Endothelial cell of umbilical vein (primary cell): ENCODE measurements at regions not wholly inside any gene's neighbourhood (a gene's known extent, or its start where the extent isn't known, plus 50 kb on each side); places are given as distances from the start of the nearest gene placed in this dataset.

ENCODE experiments used
- BruUV-seq: library from RNA; stranded (reverse); fragments of 400-500 nt; replicated peaks from 2 replicates; lab custom pipeline; 2021; lab: Mats Ljungman, UMichigan
- CTCF ChIA-PET: fragments of 300-600, 350-600 bp; sonication (Branson Sonifier 250); formaldehyde crosslinking; loops from one replicate; lab custom pipeline; 2021; ENCODE audit warnings: antibody characterized with exemption, inconsistent platforms; lab: Charles Lee
- POLR2A ChIA-PET: fragments of 300-600, 350-600 bp; sonication (Branson Sonifier 250); formaldehyde crosslinking; loops from one replicate; lab custom pipeline; 2021; ENCODE audit warnings: antibody characterized with exemption, inconsistent platforms; lab: Charles Lee
- DNase-seq: peaks from one replicate; pipeline ENCODE4 v3.0.0-alpha.2; 2011; ENCODE audit warnings: low read depth, low spot score
- FAIRE-seq: peaks from 2 replicates; lab custom pipeline; 2011; peaks lifted over from hg19 to GRCh38; lab: Jason Lieb, UNC
- H2AFZ ChIP-seq: 2 replicates; pipeline ENCODE4 v1.6.0; 2012; ENCODE audit warnings: low read depth, low read length, control low read depth, inconsistent platforms
- H3K27ac ChIP-seq: 2 replicates; pipeline ENCODE4 v1.5.1; 2011; ENCODE audit warnings: low read depth, mild to moderate bottlenecking, control low read depth, low read length, moderate library complexity; ENCODE audit not compliant: insufficient read depth
- H3K27me3 ChIP-seq, 2 experiments: 2 replicates each; pipeline versions ENCODE4 v1.6.0 to v1.6.1; 2011; ENCODE audit warnings: low read length in 2 of 2, mixed read lengths in 1 of 2; ENCODE audit not compliant: control insufficient read depth in 2 of 2, insufficient read depth in 2 of 2
- H3K36me3 ChIP-seq, 2 experiments: 2 replicates in 1 of 2; 3 replicates in 1 of 2; pipeline ENCODE4 v1.5.1; 2011; ENCODE audit warnings: low read length in 2 of 2, mild to moderate bottlenecking in 1 of 2, moderate library complexity in 1 of 2; ENCODE audit not compliant: control insufficient read depth in 2 of 2, insufficient read depth in 2 of 2; ENCODE audit errors: extremely low read depth in 1 of 2
- H3K4me1 ChIP-seq: 3 replicates; pipeline ENCODE4 v1.5.1; 2011; ENCODE audit warnings: mild to moderate bottlenecking, low read length; ENCODE audit not compliant: control insufficient read depth, insufficient read depth; ENCODE audit errors: extremely low read depth
- H3K4me2 ChIP-seq: 2 replicates; pipeline ENCODE4 v1.6.1; 2011; ENCODE audit warnings: low read length, control low read depth, mixed read lengths; ENCODE audit not compliant: insufficient read depth
- H3K4me3 ChIP-seq, 3 experiments: fragments of 200-600 bp in 1 of 3; sonication (generic), shearing (Covaris generic) in 1 of 3; replicated peaks in 1 of 3; 2 replicates each; pipeline ENCODE4 v1.5.1; 2011 to 2016; ENCODE audit warnings: control low read depth in 3 of 3, low read length in 3 of 3, mild to moderate bottlenecking in 2 of 3, inconsistent platforms in 1 of 3, low read depth in 1 of 3, moderate library complexity in 1 of 3; ENCODE audit not compliant: insufficient read depth in 1 of 3
- H3K79me2 ChIP-seq: 2 replicates; pipeline ENCODE4 v1.6.0; 2012; ENCODE audit warnings: low read length, inconsistent platforms; ENCODE audit not compliant: control insufficient read depth, insufficient read depth
- H3K9ac ChIP-seq: replicated peaks from 2 replicates; pipeline ENCODE3; 2011; ENCODE audit warnings: low read length, control low read depth; ENCODE audit not compliant: insufficient read depth; ENCODE audit errors: extremely low read depth
- H3K9me1 ChIP-seq: replicated peaks from 3 replicates; pipeline ENCODE4 v1.6.0; 2011; ENCODE audit warnings: mild to moderate bottlenecking, low read length; ENCODE audit not compliant: control insufficient read depth, insufficient read depth; ENCODE audit errors: extremely low read depth
- H3K9me3 ChIP-seq: replicated peaks from 2 replicates; pipeline ENCODE4 v1.5.1; 2012; ENCODE audit warnings: low read length, inconsistent platforms; ENCODE audit not compliant: control insufficient read depth, insufficient read depth
- H4K20me1 ChIP-seq: replicated peaks from 2 replicates; pipeline ENCODE3; 2011; ENCODE audit warnings: mild to moderate bottlenecking, low read length; ENCODE audit not compliant: control insufficient read depth, insufficient read depth; ENCODE audit errors: extremely low read depth
- CTCF ChIP-seq, 2 donors: IDR thresholded peaks; 1 replicate in 1 of 2; 2 replicates in 1 of 2; pipeline ENCODE4 v1.5.1; 2011; ENCODE audit warnings: low read length in 2 of 2, mild to moderate bottlenecking in 2 of 2, moderate library complexity in 2 of 2, control low read depth in 1 of 2, inconsistent platforms in 1 of 2, low read depth in 1 of 2; ENCODE audit not compliant: insufficient read depth in 1 of 2; ENCODE audit errors: extremely low read depth in 1 of 2
- EZH2 ChIP-seq: IDR thresholded peaks from 2 replicates; pipeline ENCODE4 v1.6.1; 2012; ENCODE audit warnings: borderline replicate concordance, low read depth, mild to moderate bottlenecking, moderate library complexity, low read length, inconsistent platforms; ENCODE audit not compliant: severe bottlenecking
- FOS ChIP-seq: IDR thresholded peaks from 2 replicates; pipeline ENCODE4 v1.6.1; 2011; ENCODE audit warnings: mild to moderate bottlenecking, low read length, moderate library complexity, borderline replicate concordance; ENCODE audit not compliant: insufficient read depth
- GATA2 ChIP-seq: IDR thresholded peaks from 2 replicates; pipeline ENCODE4 v1.7.0; 2011; ENCODE audit warnings: low read depth, mild to moderate bottlenecking, moderate library complexity, mixed read lengths, low read length; ENCODE audit not compliant: insufficient read length, insufficient read depth
- JUN ChIP-seq: IDR thresholded peaks from 2 replicates; pipeline ENCODE4 v1.6.1; 2011; ENCODE audit warnings: borderline replicate concordance, low read depth; ENCODE audit not compliant: insufficient read length, insufficient read depth
- MAX ChIP-seq: IDR thresholded peaks from 2 replicates; pipeline ENCODE4 v1.6.1; 2011; ENCODE audit not compliant: insufficient read depth, insufficient read length
- MYC ChIP-seq: IDR thresholded peaks from one replicate; pipeline ENCODE4 v1.6.1; 2011; ENCODE audit warnings: mild to moderate bottlenecking, low read depth, low read length
- POLR2A ChIP-seq: IDR thresholded peaks from 2 replicates; pipeline ENCODE4 v1.6.1; 2012; ENCODE audit warnings: low read depth, mild to moderate bottlenecking, control low read depth, low read length
- POLR2AphosphoS5 ChIP-seq: IDR thresholded peaks from 2 replicates; pipeline ENCODE4 v1.6.1; 2012; ENCODE audit warnings: low read depth, mild to moderate bottlenecking, control low read depth, low read length, moderate library complexity; ENCODE audit not compliant: insufficient read depth
- dilution Hi-C: fragments of 300-500 bp; cut with MboI; formaldehyde crosslinking; loops from one replicate; pipeline ENCODE4 v1.15.0; 2019; ENCODE audit warnings: low sequenced_read_pairs; ENCODE audit not compliant: extremely low pct_ligation_motif_present
- intact Hi-C: fragments of 100-400 bp; cut with micrococcal nuclease; formaldehyde crosslinking; loops from one replicate; pipeline ENCODE4 v1.10.0; 2022

GRCh38 chr2:7896940-7897487 is 784.8 kb upstream of the ID2 start:
- Histone ChIP-seq H3K9ac (no peak overlapping the region), H3K27me3 (no peaks in the 10 kb centered on the region), H3K9me1 (no peaks in the 10 kb centered on the region), H3K27ac (no peak overlapping the region), H3K4me3 (no peak overlapping the region), H3K9me3 (peaks cover 2% of the 10 kb centered on the region), H3K4me2 (no peak overlapping the region), H3K4me1 (no peaks in the 10 kb centered on the region), H4K20me1 (no peaks in the 10 kb centered on the region), H2AFZ (no peak overlapping the region), H3K36me3 (no peaks in the 10 kb centered on the region), H3K79me2 (no peaks in the 10 kb centered on the region)
- dilution Hi-C loops: no loop called here
- CTCF ChIA-PET: no interaction called here
- FAIRE-seq (no peak), DNase-seq (no peak)
- no TSS peak for BruUV-seq
- intact Hi-C loops: no loop called here
- POLR2A ChIA-PET: no interaction called here
- TF ChIP-seq JUN (no peak), GATA2 (no peak), CTCF (IDR thresholded peaks at IDR 0.05; ENCODE audit: extremely low read depth in 1 of 2, insufficient read depth in 1 of 2, low read depth in 1 of 2, low read length in 2 of 2) (no peak), FOS (no peak), MAX (no peak), EZH2 (no peak), POLR2A (no peak), MYC (no peak), POLR2AphosphoS5 (no peak)
